H9 (cell line): ENCODE measurements at regions not wholly inside any gene's neighbourhood (a gene's known extent, or its start where the extent isn't known, plus 50 kb on each side); places are given as distances from the start of the nearest gene placed in this dataset.

Experiments used
- DNase-seq: peaks from one replicate; pipeline ENCODE4 v3.0.0-alpha.2; 2017
- H2AFZ ChIP-seq: one replicate; pipeline ENCODE4 v1.6.1; 2013; ENCODE audit warnings: mild to moderate bottlenecking, low read length, control low read depth, moderate library complexity
- H2AK5ac ChIP-seq: 2 replicates; pipeline ENCODE4 v1.6.1; 2013; ENCODE audit warnings: low read length, control low read depth, mixed read lengths; ENCODE audit not compliant: insufficient read length
- H2BK120ac ChIP-seq: one replicate; pipeline ENCODE4 v1.6.1; 2013; ENCODE audit warnings: low read depth, mild to moderate bottlenecking, low read length, control low read depth, inconsistent platforms; ENCODE audit not compliant: poor library complexity, severe bottlenecking
- H2BK12ac ChIP-seq: 2 replicates; pipeline ENCODE4 v1.6.1; 2013; ENCODE audit warnings: low read length, control low read depth, mixed read lengths, low read depth; ENCODE audit not compliant: insufficient read length
- H2BK15ac ChIP-seq: 2 replicates; pipeline ENCODE4 v1.6.1; 2013; ENCODE audit warnings: low read depth, low read length, control low read depth
- H2BK20ac ChIP-seq: one replicate; pipeline ENCODE4 v1.6.1; 2013; ENCODE audit warnings: low read depth, mild to moderate bottlenecking, low read length, control low read depth, inconsistent platforms; ENCODE audit not compliant: poor library complexity, severe bottlenecking
- H2BK5ac ChIP-seq: 2 replicates; pipeline ENCODE4 v1.6.1; 2013; ENCODE audit warnings: low read length, control low read depth, mixed read lengths; ENCODE audit not compliant: insufficient read length
- H3K14ac ChIP-seq: 2 replicates; pipeline ENCODE4 v1.6.1; 2013; ENCODE audit warnings: low read length, control low read depth; ENCODE audit not compliant: insufficient read depth
- H3K18ac ChIP-seq: 2 replicates; pipeline ENCODE4 v1.6.1; 2013; ENCODE audit warnings: low read depth, mild to moderate bottlenecking, mixed read lengths, low read length, control low read depth; ENCODE audit not compliant: insufficient read length
- H3K23ac ChIP-seq: 2 replicates; pipeline ENCODE4 v1.6.1; 2013; ENCODE audit warnings: low read length, control low read depth, mixed read lengths, low read depth; ENCODE audit not compliant: insufficient read length
- H3K23me2 ChIP-seq: 2 replicates; pipeline ENCODE4 v1.6.1; 2013; ENCODE audit warnings: low read depth, mild to moderate bottlenecking, mixed read lengths, low read length, control low read depth; ENCODE audit not compliant: insufficient read length, poor library complexity, severe bottlenecking
- H3K27ac ChIP-seq: 2 replicates; pipeline ENCODE4 v1.5.1; 2013; ENCODE audit warnings: low read length, control low read depth, mixed read lengths, low read depth; ENCODE audit not compliant: insufficient read length
- H3K27me3 ChIP-seq: 2 replicates; pipeline ENCODE4 v1.6.1; 2013; ENCODE audit warnings: low read length, control low read depth, inconsistent platforms; ENCODE audit not compliant: insufficient read depth
- H3K4ac ChIP-seq: 2 replicates; pipeline ENCODE4 v1.6.1; 2013; ENCODE audit warnings: low read depth, mild to moderate bottlenecking, control low read depth, inconsistent platforms, low read length, moderate library complexity
- H3K4me1 ChIP-seq: 2 replicates; pipeline ENCODE4 v1.6.1; 2013; ENCODE audit warnings: low read length, control low read depth, inconsistent platforms; ENCODE audit not compliant: insufficient read depth
- H3K4me2 ChIP-seq: 2 replicates; pipeline ENCODE4 v1.6.1; 2013; ENCODE audit warnings: low read length, control low read depth, mixed read lengths; ENCODE audit not compliant: insufficient read length, insufficient read depth
- H3K56ac ChIP-seq: 2 replicates; pipeline ENCODE4 v1.6.1; 2013; ENCODE audit warnings: low read depth, mild to moderate bottlenecking, mixed read lengths, low read length, control low read depth; ENCODE audit not compliant: insufficient read length
- H3K79me1 ChIP-seq: 2 replicates; pipeline ENCODE4 v1.6.1; 2013; ENCODE audit warnings: low read depth, mild to moderate bottlenecking, moderate library complexity, low read length, control low read depth, inconsistent platforms; ENCODE audit not compliant: insufficient read depth, poor library complexity, severe bottlenecking
- H3K79me2 ChIP-seq: 2 replicates; pipeline ENCODE4 v1.6.1; 2013; ENCODE audit warnings: low read length, control low read depth, inconsistent platforms; ENCODE audit not compliant: insufficient read depth
- H3K9ac ChIP-seq: 2 replicates; pipeline ENCODE4 v1.6.1; 2013; ENCODE audit warnings: low read length, control low read depth, mixed read lengths; ENCODE audit not compliant: insufficient read length; ENCODE audit errors: extremely low read depth
- H3K9me3 ChIP-seq: one replicate; pipeline ENCODE4 v1.6.1; 2013; ENCODE audit warnings: low read depth, low read length, inconsistent platforms; ENCODE audit not compliant: control insufficient read depth
- H3T11ph ChIP-seq: one replicate; pipeline ENCODE4 v1.6.1; 2013; ENCODE audit warnings: mild to moderate bottlenecking, low read length, control low read depth, inconsistent platforms
- H4K20me1 ChIP-seq: one replicate; pipeline ENCODE4 v1.6.1; 2013; ENCODE audit not compliant: control insufficient read depth, insufficient read length, insufficient read depth
- H4K5ac ChIP-seq: 2 replicates; pipeline ENCODE4 v1.6.1; 2013; ENCODE audit warnings: low read depth, mild to moderate bottlenecking, mixed read lengths, low read length, control low read depth; ENCODE audit not compliant: insufficient read length
- H4K8ac ChIP-seq: replicated peaks from 2 replicates; pipeline ENCODE4 v1.6.1; 2013; ENCODE audit warnings: low read length, control low read depth, mixed read lengths, low read depth; ENCODE audit not compliant: insufficient read length
- H4K91ac ChIP-seq: 2 replicates; pipeline ENCODE4 v1.6.1; 2013; ENCODE audit warnings: low read depth, mild to moderate bottlenecking, moderate library complexity, mixed read lengths, low read length, control low read depth; ENCODE audit not compliant: insufficient read length
- H3K27ac Mint-ChIP-seq, 3 experiments: 2 replicates in 2 of 3; 3 replicates in 1 of 3; pipeline ENCODE4 v1.8.0; 2020 to 2021; ENCODE audit warnings: mixed read lengths in 3 of 3, mild to moderate bottlenecking in 1 of 3, moderate library complexity in 1 of 3
- H3K27me3 Mint-ChIP-seq: 2 replicates; pipeline ENCODE4 v1.8.0; 2021; ENCODE audit warnings: low read depth, mild to moderate bottlenecking, moderate library complexity, mixed read lengths
- H3K36me3 Mint-ChIP-seq, 3 experiments: 2 replicates in 2 of 3; 3 replicates in 1 of 3; pipeline ENCODE4 v1.8.0; 2020 to 2021; ENCODE audit warnings: low read depth in 3 of 3, mixed read lengths in 3 of 3; ENCODE audit not compliant: insufficient read depth in 1 of 3
- H3K4me1 Mint-ChIP-seq, 2 experiments: 2 replicates each; pipeline ENCODE4 v1.8.0; 2020; ENCODE audit warnings: mixed read lengths in 2 of 2
- H3K4me3 Mint-ChIP-seq, 2 experiments: 2 replicates in 1 of 2; 3 replicates in 1 of 2; pipeline ENCODE4 v1.8.0; 2020 to 2021; ENCODE audit warnings: mild to moderate bottlenecking in 2 of 2, mixed read lengths in 2 of 2, moderate library complexity in 1 of 2
- H3K9me3 Mint-ChIP-seq, 2 experiments: 2 replicates in 1 of 2; 3 replicates in 1 of 2; pipeline ENCODE4 v1.8.0; 2020; ENCODE audit warnings: mild to moderate bottlenecking in 2 of 2, mixed read lengths in 2 of 2, moderate library complexity in 1 of 2
- WGBS: extraction: QIAGEN DNeasy Blood & Tissue Kit; methylation state at CpG from one replicate; pipeline ENCODE4 v1.1.7; 2013; ENCODE audit warnings: missing lambda C conversion rate, low lambda C conversion rate, mixed read lengths; ENCODE audit not compliant: insufficient read length; ENCODE audit errors: extremely low coverage; 5-methylcytosine and 5-hydroxymethylcytosine counted together
- TF ChIP-seq, protein P1 (sequence below): fragments of 200-600 bp; sonication (generic); conservative IDR thresholded peaks from 3 replicates; pipeline ENCODE4 v1.8.0; 2021; ENCODE audit warnings: antibody characterized with exemption, mild to moderate bottlenecking

DNA sequence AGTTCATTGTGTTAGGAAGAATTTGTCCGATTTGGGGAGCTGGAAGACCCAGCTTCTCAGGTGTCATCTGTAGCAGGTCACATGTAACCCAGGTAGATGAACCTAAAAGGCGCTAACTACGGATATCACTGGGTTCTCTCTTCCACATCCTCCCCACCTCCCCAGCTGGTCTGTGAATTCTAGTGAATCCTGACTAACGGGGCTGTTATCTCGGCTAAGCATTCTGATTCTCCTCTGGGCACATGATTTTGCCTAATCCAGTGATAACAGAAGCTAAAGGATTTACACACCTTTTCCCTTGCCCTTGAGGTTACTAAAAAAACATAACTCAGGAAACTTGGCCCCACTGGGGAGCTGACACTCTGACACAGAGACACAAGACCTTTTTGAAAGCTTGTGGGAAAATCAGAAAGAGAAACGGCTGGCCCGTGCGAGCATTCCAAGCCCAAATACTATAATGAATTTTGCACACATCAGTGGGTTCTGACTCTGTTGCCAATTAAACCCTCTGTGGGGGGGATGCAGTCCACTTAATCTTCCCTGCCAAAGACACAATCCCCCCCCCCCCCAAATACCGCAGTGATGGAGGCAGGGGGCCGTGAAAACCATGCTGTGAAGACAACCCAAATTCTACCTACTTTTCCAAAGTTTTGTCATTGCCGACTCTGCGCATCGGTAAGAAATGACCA is 81.0 kb upstream of the FZD10 start:
- Histone ChIP-seq H4K8ac (no peak overlapping the region), H3K4ac (no peak overlapping the region), H3K27me3 (no peaks in the 10 kb centered on the region; the same call in 1 of the 2 replicates), H3K23me2 (no peaks in the 10 kb centered on the region), H3T11ph (no peak overlapping the region), H2AK5ac (no peak overlapping the region), H2BK5ac (no peak overlapping the region), H3K27ac (no peak overlapping the region), H3K9me3 (no peaks in the 10 kb centered on the region), H2BK20ac (no peak overlapping the region), H3K23ac (no peak overlapping the region), H3K79me1 (no peaks in the 10 kb centered on the region), H3K79me2 (no peaks in the 10 kb centered on the region), H4K5ac (no peak overlapping the region), H3K4me2 (no peak overlapping the region), H4K91ac (no peak overlapping the region), H3K18ac (no peak overlapping the region), H3K56ac (no peak overlapping the region), H4K20me1 (no peaks in the 10 kb centered on the region), H2AFZ (no peak overlapping the region), H2BK15ac (no peak overlapping the region), H3K14ac (no peak overlapping the region), H2BK120ac (no peak overlapping the region), H3K9ac (no peak overlapping the region), H3K4me1 (no peaks in the 10 kb centered on the region), H2BK12ac (no peak overlapping the region)
- H3K27me3 Mint-ChIP-seq = peaks cover 93% of the 10 kb centered on the region
- H3K36me3 Mint-ChIP-seq = no peaks in the 10 kb centered on the region; a peak in 1 of 7 replicates
- peaks cover 8 to 25% of the 10 kb centered on the region in 2 experiments for H3K4me1 Mint-ChIP-seq
- no peak overlapping the region for H3K4me3 Mint-ChIP-seq
- DNase-seq = no peak
- peaks cover 0 to 5% of the 10 kb centered on the region in 2 experiments; a peak in 2 of 5 replicates for H3K9me3 Mint-ChIP-seq
- H3K27ac Mint-ChIP-seq = no peak overlapping the region
- TF ChIP-seq, protein P1, sequence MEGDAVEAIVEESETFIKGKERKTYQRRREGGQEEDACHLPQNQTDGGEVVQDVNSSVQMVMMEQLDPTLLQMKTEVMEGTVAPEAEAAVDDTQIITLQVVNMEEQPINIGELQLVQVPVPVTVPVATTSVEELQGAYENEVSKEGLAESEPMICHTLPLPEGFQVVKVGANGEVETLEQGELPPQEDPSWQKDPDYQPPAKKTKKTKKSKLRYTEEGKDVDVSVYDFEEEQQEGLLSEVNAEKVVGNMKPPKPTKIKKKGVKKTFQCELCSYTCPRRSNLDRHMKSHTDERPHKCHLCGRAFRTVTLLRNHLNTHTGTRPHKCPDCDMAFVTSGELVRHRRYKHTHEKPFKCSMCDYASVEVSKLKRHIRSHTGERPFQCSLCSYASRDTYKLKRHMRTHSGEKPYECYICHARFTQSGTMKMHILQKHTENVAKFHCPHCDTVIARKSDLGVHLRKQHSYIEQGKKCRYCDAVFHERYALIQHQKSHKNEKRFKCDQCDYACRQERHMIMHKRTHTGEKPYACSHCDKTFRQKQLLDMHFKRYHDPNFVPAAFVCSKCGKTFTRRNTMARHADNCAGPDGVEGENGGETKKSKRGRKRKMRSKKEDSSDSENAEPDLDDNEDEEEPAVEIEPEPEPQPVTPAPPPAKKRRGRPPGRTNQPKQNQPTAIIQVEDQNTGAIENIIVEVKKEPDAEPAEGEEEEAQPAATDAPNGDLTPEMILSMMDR = no peak
- WGBS = no CpG with 5 or more reads among the region's 13 CpGs
